Sigmoid colon (tissue), 6 donors: ENCODE measurements at regions not wholly inside any gene's neighbourhood (a gene's known extent, or its start where the extent isn't known, plus 50 kb on each side); places are given as distances from the start of the nearest gene placed in this dataset.
"Not testable (repeated sequence)": the region's sequence is repeated elsewhere in the genome, so short reads cannot be mapped to it uniquely, and the experiment has no call there.

Experiments used
- DNase-seq: peaks from one replicate; pipeline ENCODE4 v3.0.0-alpha.2; 2019
- H3K27ac ChIP-seq, 4 donors: fragments of 200-600 bp; sonication (generic); one replicate each; pipeline ENCODE4 v1.5.1; 2016 to 2019; ENCODE audit warnings: mild to moderate bottlenecking in 1 of 4
- H3K27me3 ChIP-seq, 3 donors: fragments of 200-600 bp; sonication (generic); one replicate each; pipeline ENCODE4 v1.5.1; 2019; ENCODE audit warnings: mild to moderate bottlenecking in 1 of 3
- H3K36me3 ChIP-seq, 4 donors: fragments of 200-600 bp; sonication (generic); one replicate each; pipeline ENCODE4 v1.5.1; 2016 to 2019
- H3K4me1 ChIP-seq, 4 donors: fragments of 200-600 bp; sonication (generic); one replicate each; pipeline ENCODE4 v1.5.1; 2017 to 2019
- H3K4me3 ChIP-seq, 4 donors: fragments of 200-600 bp; sonication (generic); one replicate each; pipeline ENCODE4 v1.5.1; 2017 to 2019; ENCODE audit warnings: mild to moderate bottlenecking in 2 of 4, moderate library complexity in 1 of 4
- H3K9me3 ChIP-seq, 4 donors: fragments of 200-600 bp in 3 of 4; sonication (generic) in 3 of 4; one replicate each; pipeline versions ENCODE4 v1.5.1 to v1.6.1; 2013 to 2019
- EP300 ChIP-seq, 4 donors: sonication (generic); formaldehyde crosslinking; IDR thresholded peaks; one replicate each; pipeline ENCODE4 v1.6.1; 2017; ENCODE audit warnings: antibody characterized with exemption in 4 of 4
- POLR2A ChIP-seq, 2 donors: fragments of 450-650 bp; IDR thresholded peaks; one replicate each; pipeline ENCODE4 v1.6.1; 2016; ENCODE audit warnings: antibody characterized with exemption in 2 of 2, mild to moderate bottlenecking in 2 of 2, moderate library complexity in 2 of 2
- POLR2AphosphoS5 ChIP-seq, 4 donors: sonication (generic); formaldehyde crosslinking; IDR thresholded peaks; one replicate each; pipeline ENCODE4 v1.6.1; 2017; ENCODE audit warnings: antibody characterized with exemption in 4 of 4
- WGBS, 2 donors: extraction: QIAGEN DNeasy Blood & Tissue Kit; methylation state at CpG; one replicate each; pipeline ENCODE4 v1.1.7; 2013; 5-methylcytosine and 5-hydroxymethylcytosine counted together
- intact Hi-C: fragments of 100-400 bp; cut with DNase I; formaldehyde crosslinking; loops from one replicate; pipeline ENCODE4 v1.15.1; 2023
- TF ChIP-seq, protein P1 (sequence below), 4 experiments: fragments of 450-650 bp in 3 of 4; fragments of 200-600 bp in 1 of 4; IDR thresholded peaks; one replicate each; pipeline ENCODE4 v1.5.1; 2016 to 2019; ENCODE audit warnings: antibody characterized with exemption in 4 of 4, mild to moderate bottlenecking in 3 of 4, moderate library complexity in 2 of 4
- donor health status: healthy with polysubstance abuse.
- donor health status: healthy.

DNA sequence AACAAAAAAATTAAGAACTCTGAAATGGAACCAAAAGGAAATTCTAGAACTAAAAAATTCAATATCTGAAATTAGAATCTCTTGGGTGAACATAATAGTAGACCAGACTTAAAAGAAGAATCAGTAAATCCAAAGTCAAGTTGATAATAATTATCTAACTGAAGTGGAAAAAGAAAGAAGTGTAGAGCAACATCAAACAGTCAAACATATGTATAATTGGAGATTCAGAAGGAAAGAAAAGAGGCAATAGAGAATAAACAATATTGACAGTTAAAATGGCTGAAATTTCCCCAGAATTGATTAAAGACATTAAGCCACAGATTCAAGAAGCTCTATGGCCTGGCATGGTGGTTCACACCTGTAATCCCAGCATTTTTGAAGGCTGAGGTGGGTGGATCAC lies 383.6 kb downstream of the PREX1 start:
- no peaks in the 10 kb centered on the region for H3K36me3 ChIP-seq
- intact Hi-C loops: no loop called here
- H3K9me3 ChIP-seq: peaks cover 3 to 11% (median 4%) of the 10 kb centered on the region in 4 donors
- peaks cover 0 to 10% (median 2%) of the 10 kb centered on the region in 4 donors for H3K4me1 ChIP-seq
- DNase-seq: no peak
- TF ChIP-seq POLR2A (IDR thresholded peaks at IDR 0.05): no peak
- TF ChIP-seq, protein P1, sequence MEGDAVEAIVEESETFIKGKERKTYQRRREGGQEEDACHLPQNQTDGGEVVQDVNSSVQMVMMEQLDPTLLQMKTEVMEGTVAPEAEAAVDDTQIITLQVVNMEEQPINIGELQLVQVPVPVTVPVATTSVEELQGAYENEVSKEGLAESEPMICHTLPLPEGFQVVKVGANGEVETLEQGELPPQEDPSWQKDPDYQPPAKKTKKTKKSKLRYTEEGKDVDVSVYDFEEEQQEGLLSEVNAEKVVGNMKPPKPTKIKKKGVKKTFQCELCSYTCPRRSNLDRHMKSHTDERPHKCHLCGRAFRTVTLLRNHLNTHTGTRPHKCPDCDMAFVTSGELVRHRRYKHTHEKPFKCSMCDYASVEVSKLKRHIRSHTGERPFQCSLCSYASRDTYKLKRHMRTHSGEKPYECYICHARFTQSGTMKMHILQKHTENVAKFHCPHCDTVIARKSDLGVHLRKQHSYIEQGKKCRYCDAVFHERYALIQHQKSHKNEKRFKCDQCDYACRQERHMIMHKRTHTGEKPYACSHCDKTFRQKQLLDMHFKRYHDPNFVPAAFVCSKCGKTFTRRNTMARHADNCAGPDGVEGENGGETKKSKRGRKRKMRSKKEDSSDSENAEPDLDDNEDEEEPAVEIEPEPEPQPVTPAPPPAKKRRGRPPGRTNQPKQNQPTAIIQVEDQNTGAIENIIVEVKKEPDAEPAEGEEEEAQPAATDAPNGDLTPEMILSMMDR (IDR thresholded peaks at IDR 0.05): no peak
- TF ChIP-seq EP300 (IDR thresholded peaks at IDR 0.05): no peak
- TF ChIP-seq POLR2AphosphoS5 (IDR thresholded peaks at IDR 0.05): no peak
- no peak overlapping the region for H3K27ac ChIP-seq
- H3K27me3 ChIP-seq: no peaks in the 10 kb centered on the region
- H3K4me3 ChIP-seq: no peak overlapping the region

DNA sequence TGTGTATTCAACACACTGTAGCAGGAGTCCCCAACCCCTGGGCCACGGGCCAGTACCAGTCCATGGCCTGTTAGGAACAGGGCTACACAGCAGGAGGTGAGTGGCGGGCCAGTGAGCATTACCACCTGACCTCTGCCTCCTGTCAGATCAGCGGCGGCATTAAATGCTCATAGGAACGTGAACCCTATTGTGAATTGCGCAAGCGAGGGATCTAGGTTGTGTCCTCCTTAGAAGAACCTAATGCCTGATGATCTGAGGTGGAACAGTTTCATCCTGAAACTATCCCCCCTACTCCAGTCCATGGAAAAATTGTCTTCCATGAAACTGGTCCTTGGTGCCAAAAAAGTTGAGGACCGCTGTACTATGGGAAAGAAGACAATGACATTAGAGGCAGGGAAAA lies 386.9 kb downstream of the PREX1 start:
- Histone ChIP-seq H3K4me1 (no peaks in the 10 kb centered on the region), H3K27me3 (no peaks in the 10 kb centered on the region), H3K4me3 (no peak overlapping the region), H3K27ac (no peak overlapping the region), H3K9me3 (peaks cover 3 to 11% (median 4%) of the 10 kb centered on the region in 4 donors), H3K36me3 (no peaks in the 10 kb centered on the region)
- TF ChIP-seq POLR2AphosphoS5 (IDR thresholded peaks at IDR 0.05): no peak
- TF ChIP-seq, protein P1 (IDR thresholded peaks at IDR 0.05): no peak
- no peak for TF ChIP-seq EP300 (IDR thresholded peaks at IDR 0.05)
- no peak for TF ChIP-seq POLR2A (IDR thresholded peaks at IDR 0.05)
- intact Hi-C loops: no loop called here
- WGBS, 2 donors: 88 to 93% methylated on average over 8 of the region's 8 CpGs
- no peak for DNase-seq

DNA sequence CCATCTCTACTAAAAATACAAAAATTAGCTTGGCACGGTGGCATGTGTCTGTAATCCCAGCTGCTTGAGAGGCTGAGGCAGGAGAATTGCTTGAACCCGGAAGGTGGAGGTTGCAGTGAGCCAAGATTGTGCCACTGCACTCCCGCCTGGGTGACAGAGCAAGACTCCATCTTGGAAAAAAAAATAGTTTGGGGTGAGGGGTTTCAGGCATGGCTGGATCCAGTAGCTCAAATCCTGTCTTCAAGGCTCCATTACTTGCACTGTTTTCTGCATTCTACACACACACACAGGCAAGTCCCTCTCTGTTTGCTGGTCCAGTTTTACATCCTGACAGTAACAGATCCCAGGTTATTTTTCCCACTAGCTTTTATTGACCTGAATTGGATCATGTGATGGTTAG lies 387.5 kb downstream of the PREX1 start:
- H3K4me1 ChIP-seq, DNase-seq, H3K27ac ChIP-seq, H3K27me3 ChIP-seq, intact Hi-C loops, H3K4me3 ChIP-seq, H3K36me3 ChIP-seq: not testable (repeated sequence)
- 85 to 92% methylated on average over 3 of the region's 3 CpGs for WGBS, 2 donors
- H3K9me3 ChIP-seq: peaks cover 3 to 11% (median 4%) of the 10 kb centered on the region in 4 donors

DNA sequence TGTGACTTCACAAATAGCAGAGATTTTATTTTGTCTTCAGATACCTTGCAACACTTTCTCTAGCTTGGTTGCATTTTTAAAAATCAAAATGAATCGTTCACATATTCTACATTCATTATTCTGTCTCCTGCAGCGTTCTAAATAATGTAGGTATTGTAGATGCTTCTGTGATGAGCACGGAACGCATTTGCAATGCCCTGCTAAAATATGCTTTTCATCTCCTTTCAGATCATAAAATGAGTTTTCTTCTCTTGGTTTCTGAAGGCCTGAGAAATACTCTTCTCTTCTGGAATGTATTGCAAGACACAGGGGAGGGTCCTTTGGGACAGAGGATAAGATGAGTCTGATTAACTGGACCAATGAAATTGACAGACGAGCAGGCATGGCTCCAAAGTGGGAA lies 390.7 kb downstream of the PREX1 start:
- 81 to 85% methylated on average over 5 of the region's 5 CpGs for WGBS, 2 donors
- Histone ChIP-seq H3K27ac (no peak overlapping the region), H3K4me3 (no peak overlapping the region), H3K9me3 (no peaks in the 10 kb centered on the region), H3K4me1 (peaks cover 0 to 8% (median 6%) of the 10 kb centered on the region in 4 donors), H3K27me3 (no peaks in the 10 kb centered on the region), H3K36me3 (no peaks in the 10 kb centered on the region)
- no peak for DNase-seq
- TF ChIP-seq POLR2AphosphoS5 (IDR thresholded peaks at IDR 0.05): no peak
- no peak for TF ChIP-seq POLR2A (IDR thresholded peaks at IDR 0.05)
- TF ChIP-seq, protein P1 (IDR thresholded peaks at IDR 0.05): no peak
- TF ChIP-seq EP300 (IDR thresholded peaks at IDR 0.05): no peak
- intact Hi-C loops: no loop called here

DNA sequence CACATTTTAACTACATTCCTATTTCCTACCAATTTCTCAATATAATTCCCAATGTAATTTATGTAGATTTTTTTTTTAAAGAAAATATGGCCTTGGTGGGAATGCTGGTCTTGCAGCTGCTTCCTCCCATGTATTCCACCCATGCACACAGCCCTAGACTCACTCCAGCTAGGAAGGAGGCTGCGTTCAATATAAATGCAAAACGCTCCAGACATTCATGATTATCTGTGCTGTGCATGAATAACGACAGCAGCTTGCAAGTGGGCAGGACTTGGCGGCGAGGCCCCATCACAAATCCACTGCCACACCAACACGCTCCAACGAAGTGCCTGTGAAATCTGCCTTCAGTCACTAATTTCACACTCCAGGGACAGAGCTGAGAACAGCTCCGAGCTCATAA lies 391.2 kb downstream of the PREX1 start:
- DNase-seq, H3K36me3 ChIP-seq, H3K4me3 ChIP-seq, H3K27ac ChIP-seq, H3K4me1 ChIP-seq, H3K9me3 ChIP-seq, intact Hi-C loops, H3K27me3 ChIP-seq: not testable (repeated sequence)
- WGBS, 2 donors: 76 to 83% methylated on average over 8 of the region's 8 CpGs

DNA sequence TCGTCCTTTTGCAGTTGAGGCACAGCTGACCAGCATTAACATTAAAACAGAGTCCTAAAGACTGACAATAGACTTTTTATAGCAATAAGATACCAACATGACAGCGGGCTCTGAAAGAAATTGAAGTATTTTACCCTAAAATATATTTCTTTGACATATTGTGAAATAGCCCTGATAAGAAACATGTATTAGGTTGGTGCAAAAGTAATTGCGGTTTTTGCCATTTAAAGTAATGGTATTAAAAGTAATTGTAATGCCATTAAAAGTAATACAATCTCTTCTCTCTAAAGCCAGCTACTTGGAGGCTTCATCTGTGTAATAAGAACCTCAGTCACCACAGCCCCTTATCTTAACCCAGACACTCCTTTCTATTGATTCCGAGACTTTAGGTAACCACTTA lies 394.6 kb downstream of the PREX1 start:
- intact Hi-C loops: no loop called here
- H3K27ac ChIP-seq: no peak overlapping the region
- DNase-seq: no peak
- no peaks in the 10 kb centered on the region for H3K36me3 ChIP-seq
- H3K27me3 ChIP-seq: no peaks in the 10 kb centered on the region
- no peak overlapping the region for H3K4me3 ChIP-seq
- H3K9me3 ChIP-seq: no peaks in the 10 kb centered on the region
- peaks cover 0 to 10% (median 7%) of the 10 kb centered on the region in 4 donors for H3K4me1 ChIP-seq
- TF ChIP-seq, protein P1 (IDR thresholded peaks at IDR 0.05): no peak
- no peak for TF ChIP-seq POLR2AphosphoS5 (IDR thresholded peaks at IDR 0.05)
- no peak for TF ChIP-seq POLR2A (IDR thresholded peaks at IDR 0.05)
- TF ChIP-seq EP300 (IDR thresholded peaks at IDR 0.05): no peak
- 83 to 92% methylated on average over 4 of the region's 4 CpGs for WGBS, 2 donors
